SU-DHL-6 (cell line): ENCODE measurements at regions not wholly inside any gene's neighbourhood (a gene's known extent, or its start where the extent isn't known, plus 50 kb on each side); places are given as distances from the start of the nearest gene placed in this dataset.

Experiments
- CTCF ChIP-seq: fragments of 200-600 bp; sonication (generic); IDR thresholded peaks from one replicate; pipeline ENCODE4 v1.5.1; 2017; ENCODE audit warnings: antibody characterized with exemption, mild to moderate bottlenecking, low read length, moderate library complexity; ENCODE audit not compliant: insufficient read depth, poor library complexity, severe bottlenecking
- EZH2phosphoT487 ChIP-seq: fragments of 200-600 bp; sonication (generic), shearing (Covaris generic); conservative IDR thresholded peaks from 2 replicates; pipeline ENCODE4 v1.6.1; 2018; ENCODE audit warnings: mild to moderate bottlenecking, antibody characterized with exemption, low read length, moderate library complexity, mixed read lengths

- no peak for TF ChIP-seq CTCF
- no peak for TF ChIP-seq EZH2phosphoT487
Measured at GRCh38 chr5:81830596-81830995, 79.7 kb upstream of the SSBP2 start.
